Ascending aorta (tissue), 2 donors: ENCODE measurements at regions not wholly inside any gene's neighbourhood (a gene's known extent, or its start where the extent isn't known, plus 50 kb on each side); places are given as distances from the start of the nearest gene placed in this dataset.

Source experiments
- DNase-seq, 2 donors: peaks; one replicate each; pipeline ENCODE4 v3.0.0-alpha.2; 2019; ENCODE audit warnings: low spot score in 2 of 2
- H3K27ac ChIP-seq, 2 donors: fragments of 200-600 bp; sonication (generic); one replicate each; pipeline ENCODE4 v1.5.1; 2016 to 2017; ENCODE audit warnings: mild to moderate bottlenecking in 1 of 2
- H3K27me3 ChIP-seq: fragments of 200-600 bp; sonication (generic); one replicate; pipeline ENCODE4 v1.5.1; 2017
- H3K36me3 ChIP-seq, 2 donors: fragments of 200-600 bp; sonication (generic); one replicate each; pipeline ENCODE4 v1.5.1; 2016
- H3K4me1 ChIP-seq, 2 donors: fragments of 200-600 bp; sonication (generic); one replicate each; pipeline ENCODE4 v1.5.1; 2016 to 2017; ENCODE audit warnings: mild to moderate bottlenecking in 1 of 2
- H3K4me3 ChIP-seq, 2 donors: fragments of 200-600 bp; sonication (generic); one replicate each; pipeline ENCODE4 v1.5.1; 2016 to 2017; ENCODE audit warnings: mild to moderate bottlenecking in 1 of 2
- H3K9me3 ChIP-seq, 2 donors: fragments of 200-600 bp; sonication (generic); one replicate each; pipeline ENCODE4 v1.5.1; 2016
- intact Hi-C: fragments of 100-400 bp; cut with DNase I; formaldehyde crosslinking; loops from one replicate; pipeline ENCODE4 v1.15.1; 2023
- TF ChIP-seq, protein P1 (sequence below), 3 experiments: fragments of 200-600 bp in 2 of 3; fragments of 450-650 bp in 1 of 3; sonication (generic) in 2 of 3; IDR thresholded peaks; one replicate each; pipeline ENCODE4 v1.5.1; 2016 to 2019; ENCODE audit warnings: antibody characterized with exemption in 3 of 3, mild to moderate bottlenecking in 1 of 3, moderate library complexity in 1 of 3

DNA sequence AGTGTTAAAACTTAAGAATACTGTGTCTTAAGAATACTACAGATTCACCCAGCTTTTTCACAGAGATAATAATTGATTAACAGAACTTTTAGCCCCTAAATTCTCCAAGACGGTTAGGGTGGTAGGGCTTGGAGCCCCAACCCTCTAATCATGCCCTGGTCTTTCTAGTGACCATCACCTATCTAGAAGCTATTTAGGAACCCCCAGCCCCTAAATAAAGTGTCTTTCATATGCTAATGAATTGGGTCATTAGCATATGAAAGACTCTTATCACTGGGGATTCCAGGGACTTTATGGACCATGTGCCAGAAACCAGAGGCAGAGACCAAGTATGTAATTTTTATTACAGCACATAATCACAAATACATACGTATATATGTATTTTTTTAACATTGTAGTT lies 999.7 kb upstream of the RAG2 start:
- TF ChIP-seq, protein P1, sequence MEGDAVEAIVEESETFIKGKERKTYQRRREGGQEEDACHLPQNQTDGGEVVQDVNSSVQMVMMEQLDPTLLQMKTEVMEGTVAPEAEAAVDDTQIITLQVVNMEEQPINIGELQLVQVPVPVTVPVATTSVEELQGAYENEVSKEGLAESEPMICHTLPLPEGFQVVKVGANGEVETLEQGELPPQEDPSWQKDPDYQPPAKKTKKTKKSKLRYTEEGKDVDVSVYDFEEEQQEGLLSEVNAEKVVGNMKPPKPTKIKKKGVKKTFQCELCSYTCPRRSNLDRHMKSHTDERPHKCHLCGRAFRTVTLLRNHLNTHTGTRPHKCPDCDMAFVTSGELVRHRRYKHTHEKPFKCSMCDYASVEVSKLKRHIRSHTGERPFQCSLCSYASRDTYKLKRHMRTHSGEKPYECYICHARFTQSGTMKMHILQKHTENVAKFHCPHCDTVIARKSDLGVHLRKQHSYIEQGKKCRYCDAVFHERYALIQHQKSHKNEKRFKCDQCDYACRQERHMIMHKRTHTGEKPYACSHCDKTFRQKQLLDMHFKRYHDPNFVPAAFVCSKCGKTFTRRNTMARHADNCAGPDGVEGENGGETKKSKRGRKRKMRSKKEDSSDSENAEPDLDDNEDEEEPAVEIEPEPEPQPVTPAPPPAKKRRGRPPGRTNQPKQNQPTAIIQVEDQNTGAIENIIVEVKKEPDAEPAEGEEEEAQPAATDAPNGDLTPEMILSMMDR (IDR thresholded peaks at IDR 0.05): no peak
- no peak overlapping the region for H3K27ac ChIP-seq
- intact Hi-C loops: no loop called here
- H3K4me3 ChIP-seq: no peak overlapping the region
- H3K9me3 ChIP-seq: no peaks in the 10 kb centered on the region
- no peaks in the 10 kb centered on the region for H3K36me3 ChIP-seq
- H3K27me3 ChIP-seq: no peaks in the 10 kb centered on the region
- no peaks in the 10 kb centered on the region for H3K4me1 ChIP-seq
- no peak for DNase-seq

DNA sequence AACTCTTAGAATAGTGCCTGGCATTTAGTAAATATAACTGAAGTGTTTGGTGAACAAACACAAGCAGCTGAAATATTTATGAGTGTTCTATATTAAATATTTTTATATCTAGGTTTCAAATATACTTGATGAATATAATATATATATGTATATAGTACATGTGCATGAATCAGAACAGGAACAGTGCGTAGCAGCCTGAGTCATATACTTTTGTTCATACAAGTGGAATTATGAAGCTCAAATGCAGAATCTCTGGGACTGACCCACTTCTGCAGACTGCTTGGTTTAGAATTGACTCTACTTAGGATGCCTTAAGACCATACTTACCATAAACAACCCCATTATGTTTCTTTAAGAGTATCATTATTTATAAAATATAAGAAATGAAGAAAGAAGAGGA lies 997.8 kb upstream of the RAG2 start:
- H3K4me3 ChIP-seq: no peak overlapping the region
- no peaks in the 10 kb centered on the region for H3K36me3 ChIP-seq
- TF ChIP-seq, protein P1 (IDR thresholded peaks at IDR 0.05): no peak

DNA sequence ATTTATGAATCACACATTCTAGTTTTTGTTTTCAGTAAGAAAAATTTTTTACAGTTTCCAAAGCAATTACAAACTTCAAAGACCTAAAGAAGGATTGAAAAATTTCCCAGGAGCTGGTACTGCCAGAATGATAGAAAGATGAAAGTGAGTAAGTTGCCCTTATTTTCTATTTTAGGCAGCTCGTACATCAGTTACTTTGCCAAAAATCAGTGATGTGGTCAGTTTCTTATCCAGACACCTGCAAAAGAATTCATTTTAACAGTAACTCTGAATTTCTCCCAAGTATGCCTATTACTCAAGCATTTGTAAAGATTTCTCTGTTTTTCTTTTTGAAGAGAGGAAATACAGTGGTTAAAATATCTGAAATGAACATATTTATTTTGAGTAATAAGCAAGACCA lies 976.3 kb upstream of the RAG2 start:
- Histone ChIP-seq H3K36me3 (no peaks in the 10 kb centered on the region), H3K9me3 (no peaks in the 10 kb centered on the region), H3K4me1 (no peaks in the 10 kb centered on the region), H3K27me3 (no peaks in the 10 kb centered on the region), H3K4me3 (no peak overlapping the region), H3K27ac (no peak overlapping the region)
- intact Hi-C loops: no loop called here
- TF ChIP-seq, protein P1 (IDR thresholded peaks at IDR 0.05): no peak
- no peak for DNase-seq

More for the DNA sequence above, 997.8 kb upstream of the RAG2 start:
- intact Hi-C loops: no loop called here
- DNase-seq: no peak
- no peaks in the 10 kb centered on the region for H3K4me1 ChIP-seq
- no peaks in the 10 kb centered on the region for H3K27me3 ChIP-seq
- H3K9me3 ChIP-seq: no peaks in the 10 kb centered on the region
- no peak overlapping the region for H3K27ac ChIP-seq

DNA sequence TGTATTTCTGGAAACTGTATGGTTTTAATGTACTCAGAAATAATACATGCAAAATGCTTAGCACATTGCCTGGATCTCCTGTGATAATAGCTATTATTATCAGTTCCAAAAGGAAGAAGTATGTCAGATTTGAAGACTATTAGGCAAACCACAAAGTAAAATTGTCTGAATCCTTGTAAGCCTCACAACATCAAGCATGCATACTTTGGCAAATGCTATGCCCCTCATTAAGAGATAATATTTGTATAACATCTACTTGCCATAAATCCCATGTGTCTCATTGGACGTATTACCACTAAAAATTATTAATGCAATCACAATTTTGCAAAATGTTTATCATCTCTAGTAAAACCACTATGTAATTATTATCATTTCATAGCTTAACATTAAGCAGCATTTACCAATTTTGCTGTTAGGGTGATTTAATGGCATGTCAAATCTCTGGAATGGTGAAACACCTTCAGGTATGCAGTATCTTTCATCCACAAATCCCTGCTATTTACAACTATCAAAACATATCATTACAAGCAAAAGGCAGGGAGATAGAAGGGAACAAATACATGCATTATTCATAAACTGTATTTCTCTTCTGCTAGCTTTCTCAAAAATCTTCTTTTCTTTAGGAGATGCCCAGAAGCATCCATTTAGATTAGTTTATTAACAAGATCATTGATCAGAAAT lies 974.6 kb upstream of the RAG2 start:
- DNase-seq: no peak
- Histone ChIP-seq H3K9me3 (no peaks in the 10 kb centered on the region), H3K4me3 (no peak overlapping the region), H3K27me3 (no peaks in the 10 kb centered on the region), H3K27ac (no peak overlapping the region), H3K36me3 (no peaks in the 10 kb centered on the region), H3K4me1 (no peaks in the 10 kb centered on the region)
- TF ChIP-seq, protein P1 (IDR thresholded peaks at IDR 0.05): no peak
- intact Hi-C loops: no loop called here

DNA sequence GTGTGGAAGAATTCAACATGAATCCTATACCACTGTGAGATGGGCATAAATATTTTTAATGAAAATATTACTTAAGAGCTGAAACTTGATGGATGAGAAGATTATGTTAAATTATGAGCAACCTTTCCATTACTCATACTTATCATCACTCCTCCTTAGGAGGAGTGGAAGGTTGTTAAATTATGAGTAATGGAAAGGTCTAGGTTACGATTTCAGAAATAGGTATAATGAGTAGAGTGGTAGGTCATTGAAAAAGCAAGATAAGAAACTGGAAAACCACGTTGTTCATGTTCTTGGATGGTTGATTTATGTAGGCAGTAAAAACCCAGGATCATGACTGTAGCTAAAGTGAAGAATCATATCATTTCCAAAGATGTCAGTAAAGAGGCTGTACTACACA lies 973.2 kb upstream of the RAG2 start:
- Histone ChIP-seq H3K36me3 (no peaks in the 10 kb centered on the region), H3K27me3 (no peaks in the 10 kb centered on the region), H3K4me3 (no peak overlapping the region), H3K27ac (no peak overlapping the region), H3K4me1 (no peaks in the 10 kb centered on the region), H3K9me3 (no peaks in the 10 kb centered on the region)
- intact Hi-C loops: no loop called here
- TF ChIP-seq, protein P1 (IDR thresholded peaks at IDR 0.05): no peak
- DNase-seq: no peak

DNA sequence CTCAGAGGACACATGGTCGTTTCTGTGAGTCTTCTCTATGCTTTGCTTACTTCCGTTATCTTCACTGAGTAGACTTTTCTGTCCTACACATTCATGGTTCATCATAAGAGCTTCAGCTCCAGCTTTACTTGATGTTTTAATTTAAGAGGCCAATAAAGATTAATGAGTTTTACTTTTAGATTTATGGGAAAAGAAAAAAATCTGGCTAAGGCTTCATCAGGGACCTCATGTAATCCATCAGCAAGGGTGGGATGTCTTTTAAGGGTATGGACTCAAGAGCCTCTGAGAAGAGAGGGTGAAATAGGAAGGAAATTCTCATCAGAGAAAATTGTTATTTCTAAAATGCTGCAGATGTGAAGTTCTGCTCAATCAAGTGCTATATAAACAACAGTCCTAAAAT lies 963.0 kb upstream of the RAG2 start:
- Histone ChIP-seq H3K9me3 (no peaks in the 10 kb centered on the region), H3K4me3 (no peak overlapping the region), H3K36me3 (no peaks in the 10 kb centered on the region), H3K27ac (no peak overlapping the region), H3K4me1 (no peaks in the 10 kb centered on the region), H3K27me3 (no peaks in the 10 kb centered on the region)
- DNase-seq: no peak
- intact Hi-C loops: no loop called here
- TF ChIP-seq, protein P1 (IDR thresholded peaks at IDR 0.05): no peak
